Activated naive CD8-positive, alpha-beta T cell treated with anti-CD3 and anti-CD28 coated beads, Interleukin-2, amount 10 ng/mL, durations not matched to agents 7 days and 5 days (primary cell): ENCODE measurements at regions not wholly inside any gene's neighbourhood (a gene's known extent, or its start where the extent isn't known, plus 50 kb on each side); places are given as distances from the start of the nearest gene placed in this dataset.

ENCODE experiments used
- ATAC-seq: fragments of 150-1000 bp; cut with Tn5 transposase; one replicate; pipeline ENCODE4 v1.10.0; 2021; ENCODE audit warnings: low read depth, moderate library complexity
- POLR2A ChIA-PET: fragments of 350-600 bp; sonication (Branson Sonifier 250); formaldehyde crosslinking; loops from one replicate; lab custom pipeline; 2021; ENCODE audit warnings: antibody characterized with exemption; lab: Charles Lee
- DNase-seq: peaks from one replicate; pipeline ENCODE4 v3.0.0; 2021
- H3K27ac Mint-ChIP-seq: one replicate; pipeline ENCODE4 v1.8.0; 2022; ENCODE audit warnings: mild to moderate bottlenecking, mixed read lengths
- H3K27me3 Mint-ChIP-seq: one replicate; pipeline ENCODE4 v1.8.0; 2022; ENCODE audit warnings: mild to moderate bottlenecking, moderate library complexity, mixed read lengths
- H3K36me3 Mint-ChIP-seq: one replicate; pipeline ENCODE4 v1.8.0; 2021; ENCODE audit warnings: mild to moderate bottlenecking, mixed read lengths
- H3K4me1 Mint-ChIP-seq: one replicate; pipeline ENCODE4 v1.8.0; 2021; ENCODE audit warnings: mixed read lengths
- H3K4me3 Mint-ChIP-seq: one replicate; pipeline ENCODE4 v1.8.0; 2022; ENCODE audit warnings: mild to moderate bottlenecking, moderate library complexity, mixed read lengths
- H3K9me3 Mint-ChIP-seq: one replicate; pipeline ENCODE4 v1.8.0; 2021; ENCODE audit warnings: mixed read lengths

DNA sequence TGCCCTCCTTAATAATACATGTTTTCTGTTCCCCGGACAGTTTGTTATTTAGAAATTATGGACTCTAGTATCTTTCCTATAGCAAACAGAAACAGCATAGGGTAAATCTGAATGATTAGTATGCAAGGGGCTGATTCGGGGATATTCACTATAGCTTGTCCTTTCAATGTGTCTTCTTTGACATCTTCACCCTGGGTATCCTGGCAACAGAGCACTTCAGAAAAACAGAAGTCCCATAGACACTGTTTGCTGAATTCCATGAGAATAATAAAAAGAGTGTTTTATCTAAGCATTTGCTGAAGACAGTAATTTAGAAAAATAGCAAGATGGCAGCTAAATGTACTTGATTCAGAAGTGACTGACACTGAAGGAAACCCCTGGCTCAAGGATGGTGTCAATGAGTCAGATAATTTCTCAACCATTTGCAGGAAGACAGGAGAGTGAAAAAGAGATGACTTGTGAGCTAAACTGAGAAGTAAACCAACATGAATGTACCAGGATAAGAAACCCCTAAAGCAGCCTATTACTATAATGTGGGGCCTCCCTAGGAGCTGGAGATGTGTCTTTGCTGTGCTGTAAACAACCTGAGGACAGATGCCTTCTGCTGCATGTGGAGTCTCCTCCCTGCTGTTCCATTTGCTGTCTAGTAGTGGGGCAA lies 246.2 kb downstream of the MAN2A1 start:
- H3K27me3 Mint-ChIP-seq, result no peaks in the 10 kb centered on the region
- DNase-seq (no peak), ATAC-seq (no peak)
- no peak overlapping the region for H3K4me3 Mint-ChIP-seq
- peaks cover 2% of the 10 kb centered on the region for H3K9me3 Mint-ChIP-seq
- POLR2A ChIA-PET, result no interaction called here
- H3K4me1 Mint-ChIP-seq, result peaks cover 3% of the 10 kb centered on the region
- H3K36me3 Mint-ChIP-seq, result no peaks in the 10 kb centered on the region
- H3K27ac Mint-ChIP-seq, result no peak overlapping the region

DNA sequence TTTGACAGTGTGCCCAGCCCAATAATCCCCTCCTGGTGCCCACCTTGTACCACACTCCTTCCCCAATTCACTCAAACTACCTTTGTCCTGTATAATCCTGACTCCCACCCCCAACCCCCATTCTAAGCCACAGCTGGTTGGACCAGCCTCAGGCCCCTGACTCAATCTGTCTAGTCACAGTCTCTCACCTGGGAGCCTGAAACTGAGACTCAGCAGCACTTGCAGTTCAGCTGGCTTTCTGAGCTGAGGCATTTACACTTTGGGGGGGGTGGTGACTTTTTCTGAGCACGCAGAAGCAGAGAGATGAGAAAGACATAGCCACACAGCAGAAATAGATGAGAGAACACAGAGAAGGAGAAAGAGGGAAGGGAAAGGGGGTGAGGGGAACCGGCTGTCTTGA lies 247.3 kb downstream of the MAN2A1 start:
- Mint-ChIP-seq H3K9me3 (peaks cover 2% of the 10 kb centered on the region), H3K27ac (no peak overlapping the region), H3K27me3 (no peaks in the 10 kb centered on the region), H3K36me3 (no peaks in the 10 kb centered on the region), H3K4me1 (peaks cover 3% of the 10 kb centered on the region), H3K4me3 (peak overlapping the region; percentile 14)
- DNase-seq (no peak), ATAC-seq (no peak)
- POLR2A ChIA-PET, result no interaction called here

GRCh38 chr5:109937951-109938350 lies 248.2 kb downstream of the MAN2A1 start:
- Mint-ChIP-seq H3K27ac (no peak overlapping the region), H3K9me3 (peaks cover 2% of the 10 kb centered on the region), H3K4me3 (no peak overlapping the region), H3K27me3 (no peaks in the 10 kb centered on the region), H3K4me1 (peaks cover 3% of the 10 kb centered on the region), H3K36me3 (no peaks in the 10 kb centered on the region)
- POLR2A ChIA-PET, result no interaction called here
- ATAC-seq (no peak), DNase-seq (no peak)

GRCh38 chr5:109938453-109938852 lies 248.7 kb downstream of the MAN2A1 start:
- no peak for ATAC-seq
- POLR2A ChIA-PET, result no interaction called here
- Mint-ChIP-seq H3K4me3 (no peak overlapping the region), H3K9me3 (peaks cover 2% of the 10 kb centered on the region), H3K36me3 (no peaks in the 10 kb centered on the region), H3K27me3 (no peaks in the 10 kb centered on the region), H3K4me1 (peaks cover 3% of the 10 kb centered on the region), H3K27ac (no peak overlapping the region)
- DNase-seq, result no peak

- H3K27ac Mint-ChIP-seq, result no peak overlapping the region
- DNase-seq, result no peak
- no peak overlapping the region for H3K4me3 Mint-ChIP-seq
- H3K9me3 Mint-ChIP-seq, result peaks cover 2% of the 10 kb centered on the region
- no peak for ATAC-seq
- no peaks in the 10 kb centered on the region for H3K36me3 Mint-ChIP-seq
- no peaks in the 10 kb centered on the region for H3K27me3 Mint-ChIP-seq
- H3K4me1 Mint-ChIP-seq, result peaks cover 3% of the 10 kb centered on the region
- POLR2A ChIA-PET, result no interaction called here
Observed at GRCh38 chr5:109939116-109939682, 249.5 kb downstream of the MAN2A1 start.

DNA sequence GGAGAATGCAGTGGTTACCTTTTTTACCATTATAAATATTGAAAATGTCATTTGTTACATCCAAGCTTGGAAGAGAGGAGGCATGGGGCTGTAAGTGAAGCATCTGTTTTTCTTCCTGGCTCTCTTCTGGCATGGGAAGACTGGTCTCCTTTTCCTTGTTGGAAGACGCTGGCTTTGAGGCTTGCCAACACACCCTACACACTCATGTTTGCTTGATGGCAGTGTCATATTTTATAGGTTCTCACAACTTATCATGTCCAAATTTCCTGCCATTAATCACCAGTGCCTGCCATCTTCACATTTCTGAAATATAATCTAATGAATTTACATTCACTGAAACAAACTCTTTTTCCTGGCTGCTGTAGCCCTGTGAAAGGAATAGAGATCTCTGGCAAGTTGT lies 252.9 kb downstream of the MAN2A1 start:
- no peaks in the 10 kb centered on the region for H3K27me3 Mint-ChIP-seq
- POLR2A ChIA-PET, result no interaction called here
- DNase-seq, result no peak

GRCh38 chr5:109943701-109944235 lies 254.0 kb downstream of the MAN2A1 start:
- peaks cover 19% of the 10 kb centered on the region for H3K4me1 Mint-ChIP-seq
- H3K4me3 Mint-ChIP-seq, result no peak overlapping the region
- H3K9me3 Mint-ChIP-seq, result peaks cover 2% of the 10 kb centered on the region
- DNase-seq (no peak), ATAC-seq (no peak)
- H3K36me3 Mint-ChIP-seq, result no peaks in the 10 kb centered on the region
- no peaks in the 10 kb centered on the region for H3K27me3 Mint-ChIP-seq
- POLR2A ChIA-PET, result no interaction called here
- no peak overlapping the region for H3K27ac Mint-ChIP-seq

More for the DNA sequence above, 252.9 kb downstream of the MAN2A1 start:
- H3K27ac Mint-ChIP-seq, result no peak overlapping the region
- H3K36me3 Mint-ChIP-seq, result no peaks in the 10 kb centered on the region
- peaks cover 19% of the 10 kb centered on the region for H3K4me1 Mint-ChIP-seq
- no peak overlapping the region for H3K4me3 Mint-ChIP-seq
- peaks cover 2% of the 10 kb centered on the region for H3K9me3 Mint-ChIP-seq
- no peak for ATAC-seq

DNA sequence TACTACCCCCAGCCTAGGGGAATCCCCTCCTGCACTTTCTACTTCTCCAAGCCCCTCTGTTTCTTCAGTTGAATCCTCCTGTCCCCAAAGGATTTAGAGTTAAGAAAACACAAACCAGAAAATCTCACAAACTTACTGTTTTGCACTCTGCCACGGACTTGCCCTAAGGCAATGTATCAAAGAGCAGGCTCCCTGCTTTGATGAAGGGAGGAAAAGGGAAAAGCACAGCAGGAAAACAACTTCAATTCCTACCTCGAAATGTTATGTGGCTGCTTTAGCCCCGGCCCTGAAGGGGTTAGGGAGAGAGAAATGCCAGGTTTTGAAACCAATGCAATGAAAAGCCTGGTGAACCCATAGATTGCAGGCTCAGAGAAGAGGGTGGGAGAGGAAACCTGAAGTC lies 254.7 kb downstream of the MAN2A1 start:
- ATAC-seq (no peak), DNase-seq (no peak)
- H3K9me3 Mint-ChIP-seq, result peaks cover 2% of the 10 kb centered on the region
- POLR2A ChIA-PET, result no interaction called here
- no peaks in the 10 kb centered on the region for H3K36me3 Mint-ChIP-seq
- no peak overlapping the region for H3K27ac Mint-ChIP-seq
- peaks cover 19% of the 10 kb centered on the region for H3K4me1 Mint-ChIP-seq
- no peak overlapping the region for H3K4me3 Mint-ChIP-seq
- H3K27me3 Mint-ChIP-seq, result no peaks in the 10 kb centered on the region

DNA sequence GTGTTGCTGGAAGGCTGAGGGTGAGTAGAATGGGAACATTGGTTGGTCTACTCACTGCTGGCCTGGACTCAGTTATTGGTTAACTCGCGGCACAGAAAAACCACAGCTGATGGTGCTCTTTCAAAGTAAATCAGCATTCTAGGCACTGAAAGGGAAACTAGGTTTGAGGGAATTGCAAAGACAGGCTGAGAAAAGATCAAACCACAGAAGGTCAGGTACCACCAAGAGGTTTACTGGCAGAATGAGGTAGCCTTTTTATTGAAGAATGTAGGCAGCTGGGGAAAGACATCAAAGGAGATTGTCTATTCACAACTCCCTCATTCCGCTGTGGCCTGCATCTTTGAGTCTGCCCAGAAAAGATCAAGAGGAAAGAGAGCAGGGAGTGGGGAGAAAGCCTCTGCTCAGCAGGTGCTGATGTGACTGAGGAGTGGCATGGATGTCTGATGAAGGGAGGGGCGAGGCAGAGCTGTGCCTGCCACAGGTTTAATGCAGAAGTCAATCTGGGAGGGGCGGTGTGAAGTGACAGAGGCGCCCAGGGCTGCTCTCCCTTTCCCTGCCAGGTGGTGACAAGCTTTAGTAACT lies 255.5 kb downstream of the MAN2A1 start:
- H3K4me3 Mint-ChIP-seq, result no peak overlapping the region
- H3K9me3 Mint-ChIP-seq, result no peaks in the 10 kb centered on the region
- POLR2A ChIA-PET, result interaction anchor here (0.6 kb wide), 1 partner anchor 166 kb away, joined by 3 read pairs; no protein-coding TSS in a partner anchor
- no peak for DNase-seq
- H3K27ac Mint-ChIP-seq, result no peak overlapping the region
- no peak for ATAC-seq
- H3K36me3 Mint-ChIP-seq, result no peaks in the 10 kb centered on the region
- peaks cover 19% of the 10 kb centered on the region for H3K4me1 Mint-ChIP-seq
- H3K27me3 Mint-ChIP-seq, result no peaks in the 10 kb centered on the region

DNA sequence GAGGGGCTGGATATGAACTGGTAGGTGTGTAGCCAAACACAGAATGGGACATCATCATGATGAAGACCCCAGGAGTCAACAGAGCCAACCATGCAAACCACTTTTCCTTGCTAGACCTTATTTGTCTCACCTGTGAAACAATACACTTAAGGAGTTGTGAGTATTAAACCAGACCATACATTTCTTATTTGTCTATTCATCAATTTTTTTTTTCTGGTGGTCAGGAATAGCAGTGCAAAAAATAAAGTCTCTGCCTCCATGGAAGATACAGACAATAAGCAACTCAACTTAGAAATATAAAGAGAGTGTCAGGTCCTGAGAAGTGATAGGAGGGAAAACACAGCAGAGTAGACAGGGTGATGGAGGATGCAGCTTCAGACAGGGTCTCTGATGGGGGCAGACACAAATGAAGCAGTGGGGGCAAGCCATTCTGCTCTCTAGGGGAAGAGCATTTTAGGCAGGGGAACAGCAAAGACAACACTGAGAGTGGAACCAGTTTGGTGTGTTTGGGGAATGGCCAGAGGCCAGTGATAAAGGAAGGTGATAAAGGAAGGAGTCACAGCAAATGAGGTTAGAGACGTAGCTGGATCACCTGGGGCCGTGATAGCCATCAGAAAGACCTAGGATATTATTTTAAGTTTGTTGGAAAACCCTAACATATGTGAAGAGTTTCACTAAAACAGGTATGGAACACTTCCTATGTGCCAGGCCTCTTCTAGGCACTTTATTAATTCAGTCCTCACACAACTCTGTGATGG lies 256.2 kb downstream of the MAN2A1 start:
- H3K4me1 Mint-ChIP-seq, result peaks cover 19% of the 10 kb centered on the region
- H3K27me3 Mint-ChIP-seq, result no peaks in the 10 kb centered on the region
- no peaks in the 10 kb centered on the region for H3K9me3 Mint-ChIP-seq
- no peaks in the 10 kb centered on the region for H3K36me3 Mint-ChIP-seq
- H3K27ac Mint-ChIP-seq, result no peak overlapping the region
- ATAC-seq, result no peak
- POLR2A ChIA-PET, result no interaction called here
- no peak for DNase-seq
- H3K4me3 Mint-ChIP-seq, result no peak overlapping the region

DNA sequence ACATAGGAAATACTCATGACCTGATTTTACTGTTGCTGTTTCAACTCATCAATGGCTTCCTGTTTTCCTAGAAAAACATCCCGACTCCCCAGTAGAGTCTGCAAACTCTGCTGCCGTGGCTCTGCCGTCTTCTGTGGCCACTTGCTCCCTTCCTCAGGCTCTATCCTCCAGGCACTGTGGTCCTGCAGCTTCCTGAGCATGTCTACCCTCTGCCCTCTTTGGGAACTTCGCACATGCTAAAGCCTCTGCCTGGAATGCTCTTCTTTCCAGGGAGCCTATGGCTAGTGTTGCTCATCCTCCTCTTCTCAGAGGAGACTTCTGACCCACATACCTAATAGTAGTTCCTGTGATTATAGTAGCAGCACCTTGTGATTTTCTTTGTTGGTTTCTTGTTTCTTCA lies 256.9 kb downstream of the MAN2A1 start:
- DNase-seq, result no peak
- no peak overlapping the region for H3K27ac Mint-ChIP-seq
- H3K4me1 Mint-ChIP-seq, result peaks cover 19% of the 10 kb centered on the region

GRCh38 chr5:109947667-109948066 lies 257.9 kb downstream of the MAN2A1 start:
- ATAC-seq (no peak), DNase-seq (no peak)
- no peak overlapping the region for H3K4me3 Mint-ChIP-seq
- H3K36me3 Mint-ChIP-seq, result no peaks in the 10 kb centered on the region
- POLR2A ChIA-PET, result no interaction called here
- no peak overlapping the region for H3K27ac Mint-ChIP-seq
- no peaks in the 10 kb centered on the region for H3K9me3 Mint-ChIP-seq
- H3K27me3 Mint-ChIP-seq, result no peaks in the 10 kb centered on the region
- H3K4me1 Mint-ChIP-seq, result peaks cover 19% of the 10 kb centered on the region

More for the DNA sequence above, 256.9 kb downstream of the MAN2A1 start:
- H3K9me3 Mint-ChIP-seq, result no peaks in the 10 kb centered on the region
- POLR2A ChIA-PET, result no interaction called here
- no peak overlapping the region for H3K4me3 Mint-ChIP-seq
- no peaks in the 10 kb centered on the region for H3K27me3 Mint-ChIP-seq
- no peaks in the 10 kb centered on the region for H3K36me3 Mint-ChIP-seq
- no peak for ATAC-seq

DNA sequence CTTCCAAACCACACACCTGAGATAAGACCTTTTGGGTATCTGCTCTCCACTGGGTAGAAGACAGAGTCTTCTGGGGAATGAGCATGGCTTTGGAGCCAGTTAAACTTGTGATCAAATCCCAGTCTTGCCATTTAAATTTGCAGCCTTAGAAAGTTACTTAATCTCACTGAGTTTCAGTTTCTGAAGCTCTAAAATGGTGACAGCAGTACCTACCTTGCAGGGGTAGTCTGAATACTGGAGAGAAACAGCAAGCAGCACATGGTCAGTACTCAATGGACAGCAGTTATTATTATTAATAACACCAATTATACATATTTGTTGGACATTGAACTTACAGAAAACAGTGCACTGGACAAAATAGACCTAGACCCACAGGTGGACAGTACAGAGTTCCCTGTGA lies 260.9 kb downstream of the MAN2A1 start:
- Mint-ChIP-seq H3K27ac (no peak overlapping the region), H3K36me3 (no peaks in the 10 kb centered on the region), H3K4me3 (no peak overlapping the region), H3K27me3 (no peaks in the 10 kb centered on the region), H3K9me3 (no peaks in the 10 kb centered on the region), H3K4me1 (peaks cover 6% of the 10 kb centered on the region)
- no peak for ATAC-seq
- POLR2A ChIA-PET, result no interaction called here
- DNase-seq, result no peak
